Trophoblast cell (in vitro differentiated cells and primary cell): ENCODE measurements at regions not wholly inside any gene's neighbourhood (a gene's known extent, or its start where the extent isn't known, plus 50 kb on each side); places are given as distances from the start of the nearest gene placed in this dataset.

Source experiments
- DNase-seq, 2 donors: peaks; one replicate each; pipeline ENCODE4 v3.0.0-alpha.2; 2016
- H2AFZ ChIP-seq: 2 replicates; pipeline ENCODE4 v1.6.1; 2013; ENCODE audit warnings: low read length, moderate library complexity, mild to moderate bottlenecking; ENCODE audit not compliant: insufficient read depth, poor library complexity
- H2AK5ac ChIP-seq: 2 replicates; pipeline ENCODE4 v1.6.1; 2013; ENCODE audit warnings: mild to moderate bottlenecking, low read length
- H2BK120ac ChIP-seq: 2 replicates; pipeline ENCODE4 v1.6.1; 2013; ENCODE audit warnings: low read length, mild to moderate bottlenecking, moderate library complexity; ENCODE audit not compliant: insufficient read depth, poor library complexity
- H2BK12ac ChIP-seq: 2 replicates; pipeline ENCODE4 v1.6.1; 2013; ENCODE audit warnings: mild to moderate bottlenecking, low read length, moderate library complexity
- H2BK5ac ChIP-seq: 2 replicates; pipeline ENCODE4 v1.6.1; 2013; ENCODE audit warnings: low read length, low read depth, moderate library complexity, mild to moderate bottlenecking; ENCODE audit not compliant: poor library complexity
- H3K14ac ChIP-seq: 2 replicates; pipeline ENCODE4 v1.6.1; 2013; ENCODE audit warnings: mild to moderate bottlenecking, low read length
- H3K18ac ChIP-seq: 2 replicates; pipeline ENCODE4 v1.6.1; 2013; ENCODE audit warnings: mild to moderate bottlenecking, low read length
- H3K23ac ChIP-seq: 2 replicates; pipeline ENCODE4 v1.6.1; 2013; ENCODE audit warnings: low read length
- H3K27ac ChIP-seq: 2 replicates; pipeline ENCODE4 v1.5.1; 2013; ENCODE audit warnings: low read depth, mild to moderate bottlenecking, inconsistent platforms, low read length, moderate library complexity
- H3K27me3 ChIP-seq: 2 replicates; pipeline ENCODE4 v1.6.1; 2013; ENCODE audit warnings: inconsistent platforms, mild to moderate bottlenecking, low read length, moderate library complexity; ENCODE audit not compliant: insufficient read depth
- H3K36me3 ChIP-seq, 2 experiments: 1 replicate in 1 of 2; 2 replicates in 1 of 2; pipeline ENCODE4 v1.6.1; 2013; ENCODE audit warnings: low read length in 2 of 2, mild to moderate bottlenecking in 2 of 2, moderate library complexity in 1 of 2; ENCODE audit not compliant: insufficient read depth in 2 of 2, control insufficient read depth in 1 of 2
- H3K4ac ChIP-seq: 2 replicates; pipeline ENCODE4 v1.6.1; 2013; ENCODE audit warnings: low read depth, mild to moderate bottlenecking, low read length, moderate library complexity
- H3K4me1 ChIP-seq, 2 experiments: 1 replicate in 1 of 2; 2 replicates in 1 of 2; pipeline ENCODE4 v1.6.1; 2013; ENCODE audit warnings: low read length in 2 of 2, mild to moderate bottlenecking in 2 of 2, moderate library complexity in 1 of 2; ENCODE audit not compliant: insufficient read depth in 2 of 2, control insufficient read depth in 1 of 2
- H3K4me2 ChIP-seq: 2 replicates; pipeline ENCODE4 v1.6.1; 2013; ENCODE audit warnings: inconsistent platforms, mild to moderate bottlenecking, low read length, moderate library complexity
- H3K4me3 ChIP-seq: 2 replicates; pipeline ENCODE4 v1.5.1; 2013; ENCODE audit warnings: mild to moderate bottlenecking, low read depth, low read length, inconsistent platforms
- H3K79me1 ChIP-seq: one replicate; pipeline ENCODE4 v1.6.1; 2013; ENCODE audit warnings: low read length
- H3K79me2 ChIP-seq: 2 replicates; pipeline ENCODE4 v1.6.1; 2013; ENCODE audit warnings: low read length, mild to moderate bottlenecking; ENCODE audit not compliant: control insufficient read depth, insufficient read depth, poor library complexity
- H3K9ac ChIP-seq: 2 replicates; pipeline ENCODE4 v1.6.1; 2013; ENCODE audit warnings: mild to moderate bottlenecking, low read length
- H3K9me3 ChIP-seq: 2 replicates; pipeline ENCODE4 v1.6.1; 2013; ENCODE audit warnings: low read depth, mild to moderate bottlenecking, control low read depth, inconsistent platforms, low read length; ENCODE audit not compliant: insufficient read depth
- H4K12ac ChIP-seq: 2 replicates; pipeline ENCODE4 v1.6.1; 2013; ENCODE audit warnings: low read depth, mild to moderate bottlenecking, low read length, moderate library complexity
- H4K8ac ChIP-seq: 2 replicates; pipeline ENCODE4 v1.6.1; 2013; ENCODE audit warnings: low read depth, mild to moderate bottlenecking, low read length, moderate library complexity
- H4K91ac ChIP-seq: one replicate; pipeline ENCODE4 v1.6.1; 2013; ENCODE audit warnings: low read depth, mild to moderate bottlenecking, low read length, moderate library complexity
- WGBS: extraction: QIAGEN DNeasy Blood & Tissue Kit; methylation state at CpG from one replicate; pipeline ENCODE4 v1.1.7; 2013; ENCODE audit warnings: missing lambda C conversion rate; ENCODE audit not compliant: insufficient read length, insufficient coverage; ENCODE audit errors: extremely low coverage; 5-methylcytosine and 5-hydroxymethylcytosine counted together

GRCh38 chr22:49533886-49534285 lies 293.8 kb downstream of the BRD1 start:
- H2BK12ac ChIP-seq = no peak overlapping the region
- H3K79me1 ChIP-seq = peaks cover 11% of the 10 kb centered on the region
- H4K12ac ChIP-seq = no peak overlapping the region
- H3K23ac ChIP-seq = no peak overlapping the region
- H3K27ac ChIP-seq = no peak overlapping the region
- H2AFZ ChIP-seq = no peak overlapping the region
- DNase-seq = no peak
- H4K8ac ChIP-seq = no peak overlapping the region
- H3K4me1 ChIP-seq = peaks cover 14 to 17% of the 10 kb centered on the region in 2 experiments
- H3K14ac ChIP-seq = no peak overlapping the region
- no peak overlapping the region for H2AK5ac ChIP-seq
- no peaks in the 10 kb centered on the region for H3K27me3 ChIP-seq
- H2BK5ac ChIP-seq = no peak overlapping the region
- H3K4me2 ChIP-seq = no peak overlapping the region
- no CpG with 5 or more reads among the region's 19 CpGs for WGBS
- H3K18ac ChIP-seq = no peak overlapping the region
- no peak overlapping the region for H4K91ac ChIP-seq
- peaks cover 6% of the 10 kb centered on the region for H3K9me3 ChIP-seq
- H3K4me3 ChIP-seq = no peak overlapping the region
- H3K9ac ChIP-seq = no peak overlapping the region
- H2BK120ac ChIP-seq = no peak overlapping the region
- no peaks in the 10 kb centered on the region for H3K79me2 ChIP-seq
- H3K36me3 ChIP-seq = no peaks in the 10 kb centered on the region
- H3K4ac ChIP-seq = no peak overlapping the region

- Histone ChIP-seq H3K79me1 (peaks cover 11% of the 10 kb centered on the region), H4K12ac (no peak overlapping the region), H3K14ac (no peak overlapping the region), H3K27me3 (no peaks in the 10 kb centered on the region), H3K27ac (no peak overlapping the region), H2BK12ac (no peak overlapping the region), H3K18ac (no peak overlapping the region), H3K4me1 (peaks cover 14 to 17% of the 10 kb centered on the region in 2 experiments), H3K23ac (no peak overlapping the region), H2AFZ (no peak overlapping the region), H3K9ac (no peak overlapping the region), H3K4ac (no peak overlapping the region), H2AK5ac (no peak overlapping the region), H4K91ac (no peak overlapping the region), H4K8ac (no peak overlapping the region), H2BK5ac (no peak overlapping the region), H3K36me3 (no peaks in the 10 kb centered on the region), H3K4me2 (no peak overlapping the region), H3K4me3 (no peak overlapping the region), H2BK120ac (no peak overlapping the region), H3K79me2 (no peaks in the 10 kb centered on the region), H3K9me3 (peaks cover 3% of the 10 kb centered on the region)
- WGBS = no CpG with 5 or more reads among the region's 22 CpGs
- no peak for DNase-seq
These were observed 294.5 kb downstream of the BRD1 start for GRCh38 chr22:49532869-49533802.

GRCh38 chr22:49531368-49531791 lies 296.3 kb downstream of the BRD1 start:
- H3K4me2 ChIP-seq = no peak overlapping the region
- peaks cover 9% of the 10 kb centered on the region for H3K9me3 ChIP-seq
- no peak overlapping the region for H2AFZ ChIP-seq
- H3K36me3 ChIP-seq = no peaks in the 10 kb centered on the region
- no peak overlapping the region for H3K4me3 ChIP-seq
- no peak for DNase-seq
- H2AK5ac ChIP-seq = no peak overlapping the region
- H3K79me1 ChIP-seq = peaks cover 7% of the 10 kb centered on the region
- no CpG with 5 or more reads among the region's 11 CpGs for WGBS
- no peak overlapping the region for H4K12ac ChIP-seq
- no peak overlapping the region for H4K8ac ChIP-seq
- no peak overlapping the region for H3K18ac ChIP-seq
- no peak overlapping the region for H4K91ac ChIP-seq
- H3K23ac ChIP-seq = no peak overlapping the region
- H2BK12ac ChIP-seq = no peak overlapping the region
- H2BK5ac ChIP-seq = no peak overlapping the region
- H3K27ac ChIP-seq = no peak overlapping the region
- no peak overlapping the region for H3K14ac ChIP-seq
- H3K9ac ChIP-seq = no peak overlapping the region
- H3K79me2 ChIP-seq = no peaks in the 10 kb centered on the region
- no peak overlapping the region for H2BK120ac ChIP-seq
- H3K4ac ChIP-seq = no peak overlapping the region
- no peaks in the 10 kb centered on the region for H3K27me3 ChIP-seq
- H3K4me1 ChIP-seq = peaks cover 11 to 12% of the 10 kb centered on the region in 2 experiments

GRCh38 chr22:49530671-49531367 lies 296.9 kb downstream of the BRD1 start:
- Histone ChIP-seq H3K36me3 (no peaks in the 10 kb centered on the region), H3K4me2 (no peak overlapping the region), H4K12ac (no peak overlapping the region), H3K18ac (no peak overlapping the region), H2AK5ac (no peak overlapping the region), H3K4ac (no peak overlapping the region), H3K9me3 (peaks cover 9% of the 10 kb centered on the region), H2BK120ac (no peak overlapping the region), H3K27me3 (no peaks in the 10 kb centered on the region), H3K23ac (no peak overlapping the region), H3K79me2 (no peaks in the 10 kb centered on the region), H3K9ac (no peak overlapping the region), H3K27ac (no peak overlapping the region), H3K4me3 (no peak overlapping the region), H3K14ac (no peak overlapping the region), H2AFZ (no peak overlapping the region), H2BK5ac (no peak overlapping the region), H3K4me1 (peaks cover 10% of the 10 kb centered on the region in 2 experiments), H3K79me1 (peaks cover 6% of the 10 kb centered on the region), H2BK12ac (no peak overlapping the region), H4K91ac (no peak overlapping the region), H4K8ac (no peak overlapping the region)
- no peak for DNase-seq
- no CpG with 5 or more reads among the region's 19 CpGs for WGBS
